Left renal cortex interstitium (tissue), 4 donors: ENCODE measurements at regions not wholly inside any gene's neighbourhood (a gene's known extent, or its start where the extent isn't known, plus 50 kb on each side); places are given as distances from the start of the nearest gene placed in this dataset.

Source experiments
- DNase-seq, 4 donors: peaks; one replicate each; pipeline ENCODE4 v3.0.0-alpha.2; 2013; ENCODE audit warnings: low read depth in 4 of 4, low spot score in 2 of 4, missing footprints in 1 of 4

- no peak for DNase-seq
Measured at GRCh38 chr1:90502696-90503095, 214.4 kb downstream of the BARHL2 start.

- no peak for DNase-seq
Measured at GRCh38 chr1:90502194-90502593, 214.9 kb downstream of the BARHL2 start.

GRCh38 chr1:90501281-90501680, 215.8 kb downstream of the BARHL2 start:
- DNase-seq: no peak

DNA sequence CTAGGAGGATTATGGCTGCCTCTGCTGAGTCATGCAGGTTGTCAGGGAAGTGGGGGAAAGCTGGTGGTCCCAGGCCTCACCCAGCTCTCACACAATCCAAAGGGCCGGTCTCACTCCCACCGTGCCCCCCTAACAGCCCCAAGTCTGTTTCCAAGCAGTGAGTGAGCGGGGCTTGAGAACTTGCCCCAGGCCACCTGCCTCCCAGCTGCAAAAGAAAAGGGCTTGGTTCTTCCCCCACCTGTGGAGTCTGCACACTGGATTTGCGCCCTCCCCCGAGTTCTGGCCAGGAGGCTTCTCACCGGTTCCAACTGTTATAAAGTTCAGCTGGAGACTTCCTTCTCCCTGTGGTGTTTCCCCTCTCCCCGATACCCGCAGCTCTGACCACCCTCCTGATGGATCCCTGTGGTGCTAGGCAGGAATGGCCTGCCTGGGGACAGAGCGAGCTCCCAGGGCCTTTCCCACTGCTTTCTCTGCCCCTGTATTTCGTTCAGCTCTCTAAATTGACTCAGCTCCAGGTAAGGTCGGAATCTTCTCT, 222.3 kb downstream of the BARHL2 start:
- no peak for DNase-seq

GRCh38 chr1:90488451-90488850, 228.7 kb downstream of the BARHL2 start:
- no peak for DNase-seq

GRCh38 chr1:90486996-90487395, 230.1 kb downstream of the BARHL2 start:
- no peak for DNase-seq

DNA sequence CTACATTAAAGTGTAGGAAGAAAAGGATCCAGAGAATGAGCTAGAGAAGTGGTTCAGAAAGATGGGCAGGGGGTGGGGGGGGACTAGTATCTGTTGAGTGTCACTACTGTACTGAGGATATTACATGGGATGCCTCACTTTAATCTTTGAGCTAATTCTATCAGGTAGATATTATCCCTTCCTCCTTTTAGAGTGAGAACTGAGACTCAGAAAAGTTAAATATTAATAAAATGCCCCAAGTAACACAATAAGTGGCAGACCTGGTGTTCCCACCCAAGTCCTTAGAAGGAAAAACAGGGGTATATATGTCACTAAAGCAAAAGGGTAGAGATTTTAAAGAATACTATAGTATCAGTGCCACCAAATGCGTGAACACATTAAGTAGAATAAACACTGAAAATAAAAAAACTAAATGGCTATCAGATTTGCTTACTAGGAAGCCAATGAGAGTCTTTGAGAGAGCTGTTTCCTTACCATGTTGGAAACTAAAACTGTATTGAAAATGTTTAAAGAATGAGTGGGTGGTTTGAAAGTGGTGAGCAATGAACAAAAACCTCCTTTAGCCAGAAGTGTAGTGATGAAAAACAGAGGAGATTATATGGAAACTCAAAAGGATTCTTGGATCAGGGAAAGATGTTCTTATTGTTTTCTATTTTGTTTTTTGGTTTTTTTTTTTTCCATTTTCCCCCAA, 230.8 kb downstream of the BARHL2 start:
- no peak for DNase-seq

DNA sequence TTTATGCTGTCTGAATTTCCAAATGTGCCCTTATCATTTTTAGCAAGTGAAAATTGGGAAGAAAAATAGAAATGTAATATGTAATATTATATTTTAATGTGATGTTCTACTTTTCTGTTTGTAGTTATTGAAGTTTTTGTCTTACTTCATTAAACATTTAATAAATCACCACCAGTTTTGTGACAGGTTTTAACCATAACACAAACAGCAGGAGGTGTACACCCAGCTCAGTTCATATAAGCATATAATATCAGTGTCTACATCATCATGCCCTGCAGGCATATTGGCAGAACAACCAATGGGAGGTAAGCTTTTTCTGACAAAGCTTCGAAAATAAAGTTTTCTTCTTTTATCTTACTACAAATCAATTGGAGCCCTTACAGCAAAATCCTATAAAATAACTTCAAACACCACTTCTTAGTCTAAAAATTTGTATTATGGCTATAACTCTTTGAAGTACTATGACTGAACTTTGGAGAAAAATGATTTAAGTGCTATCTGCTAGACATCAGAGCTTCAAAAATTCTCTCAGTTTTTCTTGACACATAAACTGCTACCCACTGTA, 236.7 kb downstream of the BARHL2 start:
- no peak for DNase-seq

- DNase-seq: no peak
Measured at GRCh38 chr1:90476994-90477393, 240.1 kb downstream of the BARHL2 start.

GRCh38 chr1:90476411-90476810, 240.7 kb downstream of the BARHL2 start:
- no peak for DNase-seq

DNA sequence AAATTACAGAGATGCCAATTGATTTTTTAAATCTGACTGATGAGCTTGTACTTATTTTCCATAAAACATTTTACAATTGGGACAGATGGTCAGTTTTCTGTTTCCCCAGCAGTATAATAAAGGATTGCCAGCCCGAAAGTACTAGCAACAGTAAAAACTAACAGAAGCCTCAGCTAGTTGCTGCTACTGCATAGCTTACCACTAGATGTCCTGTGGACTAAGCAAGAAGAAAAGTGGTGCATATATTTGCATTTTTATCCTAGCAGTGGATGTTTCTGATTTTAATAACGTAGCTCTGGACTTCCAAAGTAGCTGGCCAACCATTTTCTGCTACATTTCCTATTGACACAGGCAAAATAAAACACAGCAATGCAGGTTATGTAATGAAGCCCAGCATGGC, 241.5 kb downstream of the BARHL2 start:
- no peak for DNase-seq

GRCh38 chr1:90474731-90475130, 242.4 kb downstream of the BARHL2 start:
- DNase-seq: no peak

DNA sequence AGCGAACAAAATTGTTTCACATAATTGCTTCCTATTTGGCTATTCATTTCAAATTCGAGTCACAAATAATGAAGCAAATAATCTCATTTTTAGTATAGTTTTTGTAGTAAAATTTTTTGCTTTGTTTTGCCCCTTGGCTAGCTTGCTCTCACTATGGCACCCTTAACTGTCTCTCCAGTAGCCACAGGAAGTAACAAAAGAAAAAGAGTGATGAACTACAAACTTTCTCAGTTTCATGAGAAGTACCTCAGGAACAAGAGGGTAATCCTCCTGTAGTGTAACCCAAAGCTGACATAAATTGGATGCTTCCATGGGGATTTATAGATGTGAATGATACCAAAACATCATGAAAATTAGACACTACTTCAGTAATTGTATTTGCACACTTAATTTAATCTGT, 242.9 kb downstream of the BARHL2 start:
- no peak for DNase-seq

GRCh38 chr1:90472775-90473174, 244.3 kb downstream of the BARHL2 start:
- DNase-seq: no peak

DNA sequence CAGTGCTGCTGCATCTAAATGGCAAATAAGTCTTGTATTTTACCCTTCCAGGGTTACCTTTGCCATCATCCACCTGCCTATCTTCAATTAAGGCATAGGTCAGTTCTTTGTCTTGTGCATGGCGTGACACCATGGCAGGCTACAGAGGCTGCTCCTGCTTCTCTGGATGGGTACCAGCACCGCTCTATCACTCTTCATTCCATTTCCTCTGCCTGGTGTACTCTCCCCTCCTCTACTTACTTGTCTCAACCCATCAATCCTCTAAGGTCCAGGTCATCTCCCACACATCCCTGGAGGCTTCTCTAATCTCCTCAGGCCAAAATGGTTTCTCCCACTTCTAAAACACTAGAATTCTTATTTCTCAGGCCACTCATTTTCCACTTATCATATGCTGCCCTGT, 257.5 kb downstream of the BARHL2 start:
- no peak for DNase-seq

GRCh38 chr1:90457985-90458384, 259.1 kb downstream of the BARHL2 start:
- DNase-seq: no peak

DNA sequence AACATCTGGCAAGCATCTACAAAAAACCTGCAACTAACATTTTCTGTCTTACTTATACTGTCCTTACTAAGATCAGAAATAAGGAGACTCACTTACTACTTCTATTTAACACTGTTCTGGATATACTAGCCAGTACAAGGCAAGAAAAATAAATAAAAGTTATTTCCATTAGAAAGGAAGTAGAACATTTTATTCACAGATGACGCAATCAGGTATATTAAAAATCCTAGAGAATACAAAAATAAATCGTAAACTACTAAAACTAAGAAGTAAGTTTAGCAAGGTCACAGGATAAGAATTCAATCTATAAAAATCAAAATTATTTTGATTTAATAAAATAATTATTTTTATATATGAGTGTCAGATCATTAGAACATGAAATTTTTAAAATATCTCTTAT, 264.6 kb downstream of the BARHL2 start:
- DNase-seq: no peak

DNA sequence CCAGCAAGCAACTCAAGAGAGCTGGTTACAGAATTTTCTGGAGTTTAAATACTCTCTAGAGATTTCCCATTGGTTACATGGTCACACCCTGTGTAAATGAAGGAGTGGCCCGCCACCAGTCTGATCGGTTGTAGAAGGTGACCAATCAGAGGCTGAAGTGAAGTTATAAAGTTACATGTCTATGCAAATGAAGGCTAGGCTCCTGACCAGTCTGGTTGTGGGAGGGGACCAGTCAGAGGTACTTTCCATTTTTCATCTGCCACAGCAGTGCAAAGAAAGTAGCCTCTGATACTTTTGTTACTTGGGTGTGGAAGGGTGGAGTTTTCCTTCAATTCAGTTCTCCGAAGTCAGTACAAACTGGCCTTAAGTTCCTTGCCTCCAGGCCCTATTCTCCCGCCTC, 273.7 kb downstream of the BARHL2 start:
- DNase-seq: no peak

DNA sequence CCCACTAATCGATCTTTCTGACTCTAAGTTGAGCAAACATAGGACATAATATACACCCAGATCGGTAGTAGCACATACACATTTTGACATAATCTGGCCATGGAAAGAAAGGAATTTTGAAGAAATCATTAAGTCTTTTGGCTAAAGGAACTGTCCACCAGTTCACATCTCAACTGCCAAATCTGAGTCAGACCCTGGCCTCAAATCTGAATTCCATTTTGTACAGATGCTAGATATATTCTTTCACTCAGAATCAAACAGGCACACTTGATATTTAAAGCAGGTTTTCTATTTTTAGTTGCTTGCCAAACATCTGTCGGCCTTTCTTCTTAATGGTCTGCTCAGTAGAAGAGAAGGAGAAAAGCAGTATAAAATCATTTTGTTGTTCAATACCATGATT, 281.8 kb downstream of the BARHL2 start:
- no peak for DNase-seq

DNA sequence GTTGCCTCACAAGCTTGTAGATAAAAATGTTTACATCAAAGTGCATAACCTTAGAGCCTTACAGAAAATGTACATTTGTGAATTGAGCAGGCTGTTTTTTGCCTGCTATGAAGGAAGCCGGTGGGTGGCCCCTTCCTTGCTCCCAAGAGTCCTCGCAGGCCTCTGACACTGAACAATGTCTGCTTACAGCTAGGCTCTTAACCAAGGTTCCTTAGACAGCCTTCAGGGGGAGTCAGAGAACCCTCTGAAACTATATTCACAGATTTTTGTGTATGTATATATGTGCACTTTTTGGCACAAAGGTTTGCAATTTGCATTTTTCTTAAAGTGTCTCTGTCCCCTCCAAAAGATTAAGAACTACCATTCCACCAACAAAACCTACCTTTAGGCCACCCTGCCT, 282.6 kb downstream of the BARHL2 start:
- DNase-seq: no peak

DNA sequence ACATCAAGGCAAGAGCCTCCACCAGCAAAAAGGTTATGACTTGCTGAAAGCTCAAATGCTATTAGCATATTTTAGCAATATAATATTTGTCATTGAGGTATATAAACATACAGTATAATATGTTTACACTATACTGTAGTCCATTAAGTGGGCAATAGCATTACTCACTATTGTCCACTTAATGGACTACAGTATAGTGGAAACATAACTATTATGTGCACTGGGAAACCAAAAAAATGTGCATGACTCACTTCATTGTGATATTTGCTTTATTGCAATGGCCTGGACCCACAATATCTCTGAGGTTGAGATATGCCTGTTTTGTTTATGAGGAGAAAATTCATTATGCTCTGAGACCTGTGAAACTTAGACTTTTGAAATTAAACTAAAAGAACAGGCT, 300.0 kb downstream of the BARHL2 start:
- no peak for DNase-seq

DNA sequence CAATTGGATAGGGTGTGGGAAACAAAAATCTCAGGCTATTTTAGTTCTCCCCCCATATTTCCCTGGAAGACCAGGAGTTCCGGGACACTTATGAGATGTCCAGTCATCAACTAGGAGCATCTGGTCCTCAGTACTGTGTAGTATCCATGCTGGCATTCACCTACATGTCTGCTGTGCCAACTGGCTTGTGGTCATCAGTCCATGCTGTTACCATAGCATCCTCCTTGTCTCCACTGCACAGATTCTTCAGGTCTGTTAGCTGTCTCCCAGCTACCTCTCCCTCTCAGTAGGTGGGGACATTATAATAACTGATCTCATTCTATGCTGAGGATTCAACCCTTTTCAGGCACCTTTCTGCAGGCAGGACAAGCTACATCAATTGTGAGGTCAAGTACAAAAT, 302.9 kb downstream of the BARHL2 start:
- DNase-seq: no peak

GRCh38 chr1:90413519-90413918, 303.6 kb downstream of the BARHL2 start:
- DNase-seq: no peak
